HEK293 (cell line): ENCODE measurements at regions not wholly inside any gene's neighbourhood (a gene's known extent, or its start where the extent isn't known, plus 50 kb on each side); places are given as distances from the start of the nearest gene placed in this dataset.

ENCODE experiments used
- CTCF ChIA-PET: fragments of 350-600 bp; formaldehyde crosslinking; extraction: SDS; loops from one replicate; lab custom pipeline; 2021; ENCODE audit warnings: antibody characterized with exemption; lab: Yijun Ruan, JAX
- POLR2A ChIA-PET: fragments of 300-600 bp; formaldehyde crosslinking; extraction: SDS; loops from one replicate; lab custom pipeline; 2020; ENCODE audit warnings: antibody characterized with exemption, inconsistent platforms; lab: Yijun Ruan, JAX
- H3K27ac ChIP-seq: fragments of 200-500 bp; sonication (Bioruptor generic); 2 replicates; pipeline ENCODE4 v1.5.1; 2014; ENCODE audit warnings: low read depth, low read length, control low read depth, inconsistent platforms; ENCODE audit errors: extremely low read depth
- H3K36me3 ChIP-seq, 2 experiments: fragments of 200-500 bp in 1 of 2; sonication (Bioruptor generic) in 1 of 2; 1 replicate in 1 of 2; 2 replicates in 1 of 2; pipeline ENCODE4 v1.5.1; 2014 to 2017; ENCODE audit warnings: inconsistent platforms in 2 of 2, low read length in 2 of 2; ENCODE audit not compliant: control insufficient read depth in 2 of 2, insufficient read depth in 1 of 2
- H3K4me1 ChIP-seq: fragments of 200-500 bp; sonication (Bioruptor generic); 2 replicates; pipeline ENCODE4 v1.5.1; 2014; ENCODE audit warnings: mild to moderate bottlenecking, low read length, inconsistent platforms; ENCODE audit not compliant: control insufficient read depth, insufficient read depth
- H3K4me3 ChIP-seq: 2 replicates; pipeline ENCODE4 v1.5.1; 2011; ENCODE audit warnings: low read depth, mild to moderate bottlenecking, control low read depth, low read length, moderate library complexity
- H3K9me3 ChIP-seq: fragments of 200-500 bp; sonication (Bioruptor generic); 2 replicates; pipeline ENCODE4 v1.5.1; 2014; ENCODE audit warnings: low read depth, low read length, inconsistent platforms; ENCODE audit not compliant: control insufficient read depth, insufficient read depth
- EGR2 ChIP-seq: fragments of 450-650 bp; formaldehyde crosslinking; IDR thresholded peaks from 2 replicates; pipeline ENCODE4 v1.5.1; 2016; ENCODE audit warnings: low read depth, missing biosample characterization, missing genetic modification characterization
- GFI1B ChIP-seq: fragments of 450-650 bp; formaldehyde crosslinking; IDR thresholded peaks from 2 replicates; pipeline ENCODE4 v1.5.1; 2016; ENCODE audit warnings: missing biosample characterization, missing genetic modification characterization
- KLF16 ChIP-seq: fragments of 450-650 bp; formaldehyde crosslinking; IDR thresholded peaks from 2 replicates; pipeline ENCODE4 v1.5.1; 2017; ENCODE audit warnings: missing biosample characterization, missing genetic modification characterization
- MYNN ChIP-seq: fragments of 450-650 bp; formaldehyde crosslinking; IDR thresholded peaks from 2 replicates; pipeline ENCODE4 v1.5.1; 2016; ENCODE audit warnings: missing biosample characterization, missing genetic modification characterization, borderline replicate concordance
- PRDM6 ChIP-seq: fragments of 450-650 bp; formaldehyde crosslinking; IDR thresholded peaks from 2 replicates; pipeline ENCODE4 v1.5.1; 2017; ENCODE audit warnings: missing biosample characterization, missing genetic modification characterization
- SALL2 ChIP-seq: fragments of 450-650 bp; formaldehyde crosslinking; IDR thresholded peaks from 2 replicates; pipeline ENCODE4 v1.5.0; 2017; ENCODE audit warnings: missing biosample characterization, mild to moderate bottlenecking, missing genetic modification characterization, borderline replicate concordance
- SCRT2 ChIP-seq: fragments of 450-650 bp; formaldehyde crosslinking; IDR thresholded peaks from 2 replicates; pipeline ENCODE4 v1.5.1; 2016; ENCODE audit warnings: missing biosample characterization, missing genetic modification characterization
- SP2 ChIP-seq: fragments of 450-650 bp; formaldehyde crosslinking; IDR thresholded peaks from 2 replicates; pipeline ENCODE4 v1.5.1; 2016; ENCODE audit warnings: missing biosample characterization, missing genetic modification characterization
- WT1 ChIP-seq: fragments of 450-650 bp; formaldehyde crosslinking; IDR thresholded peaks from 2 replicates; pipeline ENCODE4 v1.5.1; 2016; ENCODE audit warnings: missing biosample characterization, missing genetic modification characterization
- ZEB2 ChIP-seq: fragments of 450-650 bp; formaldehyde crosslinking; IDR thresholded peaks from 2 replicates; pipeline ENCODE4 v1.5.1; 2016; ENCODE audit warnings: missing biosample characterization, missing genetic modification characterization
- ZNF112 ChIP-seq: fragments of 450-650 bp; formaldehyde crosslinking; IDR thresholded peaks from 2 replicates; pipeline ENCODE4 v1.5.0; 2017; ENCODE audit warnings: missing biosample characterization, missing genetic modification characterization
- ZNF138 ChIP-seq: fragments of 450-650 bp; formaldehyde crosslinking; IDR thresholded peaks from 2 replicates; pipeline ENCODE4 v1.5.1; 2016; ENCODE audit warnings: missing biosample characterization, missing genetic modification characterization, borderline replicate concordance
- ZNF202 ChIP-seq: fragments of 450-650 bp; formaldehyde crosslinking; IDR thresholded peaks from 2 replicates; pipeline ENCODE4 v1.5.1; 2016; ENCODE audit warnings: missing biosample characterization, missing genetic modification characterization, borderline replicate concordance
- ZNF223 ChIP-seq: fragments of 450-650 bp; formaldehyde crosslinking; IDR thresholded peaks from 2 replicates; pipeline ENCODE4 v1.5.1; 2016; ENCODE audit warnings: missing biosample characterization, missing genetic modification characterization
- ZNF239 ChIP-seq: fragments of 450-650 bp; formaldehyde crosslinking; IDR thresholded peaks from 2 replicates; pipeline ENCODE4 v1.5.1; 2016; ENCODE audit warnings: missing biosample characterization, missing genetic modification characterization
- ZNF266 ChIP-seq: fragments of 450-650 bp; formaldehyde crosslinking; IDR thresholded peaks from 2 replicates; pipeline ENCODE4 v1.5.1; 2016; ENCODE audit warnings: missing biosample characterization, missing genetic modification characterization, low read depth
- ZNF324 ChIP-seq: fragments of 450-650 bp; formaldehyde crosslinking; IDR thresholded peaks from 2 replicates; pipeline ENCODE4 v1.5.1; 2016; ENCODE audit warnings: missing biosample characterization, missing genetic modification characterization
- ZNF335 ChIP-seq: fragments of 450-650 bp; formaldehyde crosslinking; conservative IDR thresholded peaks from 2 replicates; pipeline ENCODE4 v1.5.1; 2016; ENCODE audit warnings: missing biosample characterization, missing genetic modification characterization
- ZNF354C ChIP-seq: fragments of 450-650 bp; formaldehyde crosslinking; IDR thresholded peaks from 2 replicates; pipeline ENCODE4 v1.5.1; 2016; ENCODE audit warnings: missing biosample characterization, missing genetic modification characterization, low read depth, borderline replicate concordance
- ZNF555 ChIP-seq: fragments of 450-650 bp; formaldehyde crosslinking; conservative IDR thresholded peaks from 2 replicates; pipeline ENCODE4 v1.5.1; 2017; ENCODE audit warnings: missing biosample characterization, mild to moderate bottlenecking, missing genetic modification characterization, inconsistent platforms
- ZNF560 ChIP-seq: fragments of 450-650 bp; formaldehyde crosslinking; IDR thresholded peaks from 2 replicates; pipeline ENCODE4 v1.5.1; 2017; ENCODE audit warnings: missing biosample characterization, missing genetic modification characterization, borderline replicate concordance
- ZNF639 ChIP-seq: fragments of 450-650 bp; formaldehyde crosslinking; IDR thresholded peaks from 2 replicates; pipeline ENCODE4 v1.5.1; 2016; ENCODE audit warnings: missing biosample characterization, missing genetic modification characterization
- ZNF645 ChIP-seq: fragments of 450-650 bp; formaldehyde crosslinking; IDR thresholded peaks from 2 replicates; pipeline ENCODE4; 2016; ENCODE audit warnings: missing biosample characterization, missing genetic modification characterization
- ZNF658 ChIP-seq: fragments of 450-650 bp; formaldehyde crosslinking; IDR thresholded peaks from 2 replicates; pipeline ENCODE4; 2016; ENCODE audit warnings: missing biosample characterization, missing genetic modification characterization
- ZNF660 ChIP-seq: fragments of 450-650 bp; IDR thresholded peaks from 2 replicates; pipeline ENCODE4 v1.5.1; 2018; ENCODE audit warnings: missing biosample characterization, mild to moderate bottlenecking, missing genetic modification characterization
- ZNF677 ChIP-seq: fragments of 450-650 bp; IDR thresholded peaks from 2 replicates; pipeline ENCODE4 v1.5.0; 2018; ENCODE audit warnings: missing biosample characterization, mild to moderate bottlenecking, missing genetic modification characterization, moderate library complexity
- ZSCAN30 ChIP-seq: fragments of 450-650 bp; IDR thresholded peaks from 2 replicates; pipeline ENCODE4 v1.5.1; 2018; ENCODE audit warnings: missing biosample characterization, mild to moderate bottlenecking, missing genetic modification characterization, moderate library complexity
- ZSCAN5A ChIP-seq: fragments of 450-650 bp; formaldehyde crosslinking; IDR thresholded peaks from 2 replicates; pipeline ENCODE4 v1.5.1; 2016; ENCODE audit warnings: missing biosample characterization, missing genetic modification characterization
- ZXDB ChIP-seq: fragments of 450-650 bp; formaldehyde crosslinking; IDR thresholded peaks from 2 replicates; pipeline ENCODE4 v1.5.1; 2016; ENCODE audit warnings: missing biosample characterization, missing genetic modification characterization

- TF ChIP-seq PRDM6, result no peak
- TF ChIP-seq ZNF239, result no peak
- no peak for TF ChIP-seq ZSCAN30
- TF ChIP-seq ZNF639 (tag by site-specific recombination), result no peak
- no peak for TF ChIP-seq ZEB2 (tag by site-specific recombination)
- TF ChIP-seq SCRT2, result no peak
- no peak for TF ChIP-seq MYNN (tag by site-specific recombination)
- no peak for TF ChIP-seq ZSCAN5A (tag by site-specific recombination)
- no peak for TF ChIP-seq WT1 (tag by site-specific recombination)
- TF ChIP-seq ZNF677 (tag by site-specific recombination), result no peak
- TF ChIP-seq ZNF645 (tag by site-specific recombination), result no peak
- no peak for TF ChIP-seq ZNF658
- no peak for TF ChIP-seq ZNF223 (tag by site-specific recombination)
- TF ChIP-seq ZNF202, result no peak
- no peak for TF ChIP-seq ZNF138 (tag by site-specific recombination)
- H3K9me3 ChIP-seq, result no peaks in the 10 kb centered on the region
- H3K4me3 ChIP-seq, result no peak overlapping the region
- ChIA-PET POLR2A (no interaction called here), CTCF (no interaction called here)
- no peaks in the 10 kb centered on the region for H3K36me3 ChIP-seq
- H3K27ac ChIP-seq, result no peak overlapping the region
- no peaks in the 10 kb centered on the region for H3K4me1 ChIP-seq
These were observed 534.8 kb upstream of the LCORL start for GRCh38 chr4:18556402-18556801.

GRCh38 chr4:18540349-18540748 is 518.8 kb upstream of the LCORL start:
- Histone ChIP-seq H3K9me3 (no peaks in the 10 kb centered on the region), H3K36me3 (no peaks in the 10 kb centered on the region), H3K27ac (no peak overlapping the region), H3K4me1 (no peaks in the 10 kb centered on the region), H3K4me3 (no peak overlapping the region)
- no peak for TF ChIP-seq ZNF112 (tag by site-specific recombination)
- no peak for TF ChIP-seq KLF16 (tag by site-specific recombination)
- TF ChIP-seq ZXDB (tag by site-specific recombination), result no peak
- ChIA-PET CTCF (no interaction called here), POLR2A (no interaction called here)

GRCh38 chr4:18538121-18538520 is 516.6 kb upstream of the LCORL start:
- Histone ChIP-seq H3K4me1 (no peaks in the 10 kb centered on the region), H3K36me3 (no peaks in the 10 kb centered on the region), H3K4me3 (no peak overlapping the region), H3K27ac (no peak overlapping the region), H3K9me3 (no peaks in the 10 kb centered on the region)
- POLR2A ChIA-PET, result no interaction called here
- CTCF ChIA-PET, result no interaction called here
- TF ChIP-seq ZNF660 (tag by site-specific recombination) (no peak), KLF16 (tag by site-specific recombination) (no peak), SP2 (tag by site-specific recombination) (no peak), ZNF560 (tag by site-specific recombination) (no peak), ZNF335 (tag by site-specific recombination) (no peak), ZNF324 (tag by site-specific recombination) (no peak), ZNF266 (tag by site-specific recombination) (no peak), SALL2 (tag by site-specific recombination) (no peak), ZNF555 (tag by site-specific recombination) (no peak), GFI1B (tag by site-specific recombination) (no peak), EGR2 (tag by site-specific recombination) (no peak), ZNF354C (tag by site-specific recombination) (no peak)
